ENCODE measurements at regions not wholly inside any gene's neighbourhood (a gene's known extent, or its start where the extent isn't known, plus 50 kb on each side); places are given as distances from the start of the nearest gene placed in this dataset.

DNA sequence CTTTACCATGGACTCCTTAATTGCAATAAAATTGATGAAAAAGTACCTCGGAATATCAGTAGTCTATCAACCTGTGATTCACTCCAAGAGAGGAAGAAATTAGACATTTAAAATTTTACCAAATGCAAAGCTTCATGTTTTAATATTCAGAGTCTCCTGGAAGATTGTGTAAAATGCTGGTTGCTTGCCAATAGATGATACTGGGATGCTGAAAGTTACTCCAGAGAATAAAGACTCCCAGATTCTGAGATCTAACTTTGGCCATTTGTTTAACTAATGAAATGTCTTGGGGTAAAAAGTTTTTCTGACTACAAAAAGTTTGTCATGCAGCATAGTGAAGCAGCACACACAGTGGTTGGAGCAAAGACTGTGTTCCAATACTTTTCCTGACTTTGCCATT is 176.7 kb upstream of the RSPO3 start:
- TF ChIP-seq, protein P1, sequence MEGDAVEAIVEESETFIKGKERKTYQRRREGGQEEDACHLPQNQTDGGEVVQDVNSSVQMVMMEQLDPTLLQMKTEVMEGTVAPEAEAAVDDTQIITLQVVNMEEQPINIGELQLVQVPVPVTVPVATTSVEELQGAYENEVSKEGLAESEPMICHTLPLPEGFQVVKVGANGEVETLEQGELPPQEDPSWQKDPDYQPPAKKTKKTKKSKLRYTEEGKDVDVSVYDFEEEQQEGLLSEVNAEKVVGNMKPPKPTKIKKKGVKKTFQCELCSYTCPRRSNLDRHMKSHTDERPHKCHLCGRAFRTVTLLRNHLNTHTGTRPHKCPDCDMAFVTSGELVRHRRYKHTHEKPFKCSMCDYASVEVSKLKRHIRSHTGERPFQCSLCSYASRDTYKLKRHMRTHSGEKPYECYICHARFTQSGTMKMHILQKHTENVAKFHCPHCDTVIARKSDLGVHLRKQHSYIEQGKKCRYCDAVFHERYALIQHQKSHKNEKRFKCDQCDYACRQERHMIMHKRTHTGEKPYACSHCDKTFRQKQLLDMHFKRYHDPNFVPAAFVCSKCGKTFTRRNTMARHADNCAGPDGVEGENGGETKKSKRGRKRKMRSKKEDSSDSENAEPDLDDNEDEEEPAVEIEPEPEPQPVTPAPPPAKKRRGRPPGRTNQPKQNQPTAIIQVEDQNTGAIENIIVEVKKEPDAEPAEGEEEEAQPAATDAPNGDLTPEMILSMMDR (IDR thresholded peaks at IDR 0.05) = no peak
- TF ChIP-seq POLR2A (IDR thresholded peaks at IDR 0.05) = no peak
